HG03460 (cell line): ENCODE measurements at regions not wholly inside any gene's neighbourhood (a gene's known extent, or its start where the extent isn't known, plus 50 kb on each side); places are given as distances from the start of the nearest gene placed in this dataset.
"Not testable (repeated sequence)": the region's sequence is repeated elsewhere in the genome, so short reads cannot be mapped to it uniquely, and the experiment has no call there.

Experiments
- ATAC-seq: cut with Tn5 transposase; IDR thresholded peaks from one replicate; pipeline ENCODE4 v1.9.1; 2021; ENCODE audit not compliant: unreplicated experiment

GRCh38 chr18:1475867-1476266 lies 571.2 kb downstream of the ADCYAP1 start:
- ATAC-seq = no peak

- no peak for ATAC-seq
Measured at GRCh38 chr18:1480309-1480708, 575.6 kb downstream of the ADCYAP1 start.

DNA sequence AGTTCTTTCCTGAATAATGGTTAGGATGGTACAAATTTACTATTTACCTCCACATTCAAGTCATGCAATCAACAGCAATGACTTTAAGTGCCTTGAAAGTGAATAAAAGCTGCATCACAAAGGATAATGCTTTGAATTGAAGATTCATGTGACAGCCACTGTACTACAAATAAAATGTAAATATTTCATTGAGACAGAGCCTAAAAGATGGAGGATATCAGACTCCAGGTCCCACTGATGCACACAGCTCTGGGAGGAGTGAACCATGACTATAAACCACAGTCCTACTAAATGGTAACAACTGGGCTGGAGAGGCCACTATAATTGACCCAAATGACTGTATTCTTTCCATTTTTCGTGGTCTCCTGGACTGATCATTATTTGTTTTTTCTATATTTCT lies 576.9 kb downstream of the ADCYAP1 start:
- no peak for ATAC-seq

GRCh38 chr18:1483385-1483784 lies 578.7 kb downstream of the ADCYAP1 start:
- ATAC-seq = no peak

GRCh38 chr18:1487457-1487856 lies 582.8 kb downstream of the ADCYAP1 start:
- no peak for ATAC-seq

DNA sequence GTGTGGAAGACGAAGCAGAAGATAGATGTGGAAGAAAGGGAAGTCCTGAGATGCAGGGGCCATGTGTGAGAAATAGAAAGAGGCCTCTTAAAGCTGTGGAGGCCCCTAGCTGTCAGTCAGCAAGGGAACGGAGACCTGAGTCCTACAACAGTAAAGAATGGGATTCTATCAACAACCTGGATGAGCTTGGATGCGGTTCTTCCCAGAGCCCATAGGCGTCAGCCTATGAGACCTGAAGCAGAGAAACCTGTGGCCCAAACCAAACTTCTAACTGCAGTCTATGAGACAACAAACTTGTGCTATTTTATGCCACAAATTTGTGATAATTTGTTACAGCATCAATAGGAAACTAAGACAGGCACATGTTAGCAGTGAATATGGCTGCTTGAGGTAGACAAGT lies 583.7 kb downstream of the ADCYAP1 start:
- ATAC-seq = no peak

DNA sequence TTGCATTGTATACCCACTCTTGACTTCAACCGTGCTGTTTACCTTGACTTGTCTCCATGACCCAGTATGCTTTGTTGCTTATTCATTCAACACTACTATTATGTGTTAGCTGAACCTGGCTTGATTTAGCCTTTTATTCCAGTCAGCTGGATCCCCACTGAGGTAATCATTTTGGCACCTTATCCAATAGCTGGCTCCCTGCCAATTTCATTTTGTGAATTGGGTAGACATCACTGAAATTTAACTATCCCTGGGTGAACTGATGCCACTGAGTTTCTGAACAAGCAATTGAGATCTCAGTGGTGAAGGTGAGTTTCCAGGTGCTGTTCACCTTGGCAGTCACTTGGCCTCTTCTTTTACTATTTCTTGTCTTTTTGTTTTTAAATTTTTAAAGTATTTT lies 584.3 kb downstream of the ADCYAP1 start:
- no peak for ATAC-seq

DNA sequence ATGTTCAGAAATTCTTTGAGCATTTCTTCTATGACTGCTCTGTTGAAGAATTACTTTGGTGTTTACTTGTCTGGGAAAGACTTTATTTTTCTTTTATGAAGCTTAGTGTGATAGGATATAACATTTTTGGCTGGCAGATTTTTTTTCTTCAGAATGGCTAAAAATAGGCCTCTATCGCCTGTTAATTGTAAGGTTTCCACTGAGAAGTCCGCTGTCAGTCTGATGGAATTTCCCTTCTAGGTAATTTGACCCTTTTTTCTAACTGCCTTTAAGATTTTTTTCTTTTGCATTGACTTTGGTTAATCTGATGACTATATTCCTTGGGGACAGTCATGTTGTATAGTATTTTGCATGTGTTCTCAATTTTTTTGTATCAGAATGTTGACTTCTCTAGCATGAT lies 590.7 kb downstream of the ADCYAP1 start:
- ATAC-seq = no peak

DNA sequence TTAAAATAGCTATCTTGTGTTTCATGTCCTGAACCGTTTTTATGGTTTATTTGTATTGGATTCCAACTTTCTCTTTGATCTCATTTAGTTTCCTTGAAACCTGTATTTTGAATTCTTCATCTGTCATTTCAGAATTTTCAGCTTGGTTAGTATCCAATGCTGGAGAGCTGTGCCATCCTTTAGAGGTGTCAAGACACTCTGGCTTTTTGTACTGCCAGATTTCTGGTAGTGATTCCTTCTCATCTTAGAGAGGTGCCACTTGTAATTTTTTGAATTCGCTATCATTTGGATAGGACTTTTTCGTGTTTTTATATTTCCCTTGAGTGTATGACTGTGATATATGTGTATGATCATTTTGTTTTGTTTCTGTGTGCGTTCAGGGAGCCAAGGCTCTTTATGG lies 591.4 kb downstream of the ADCYAP1 start:
- no peak for ATAC-seq

DNA sequence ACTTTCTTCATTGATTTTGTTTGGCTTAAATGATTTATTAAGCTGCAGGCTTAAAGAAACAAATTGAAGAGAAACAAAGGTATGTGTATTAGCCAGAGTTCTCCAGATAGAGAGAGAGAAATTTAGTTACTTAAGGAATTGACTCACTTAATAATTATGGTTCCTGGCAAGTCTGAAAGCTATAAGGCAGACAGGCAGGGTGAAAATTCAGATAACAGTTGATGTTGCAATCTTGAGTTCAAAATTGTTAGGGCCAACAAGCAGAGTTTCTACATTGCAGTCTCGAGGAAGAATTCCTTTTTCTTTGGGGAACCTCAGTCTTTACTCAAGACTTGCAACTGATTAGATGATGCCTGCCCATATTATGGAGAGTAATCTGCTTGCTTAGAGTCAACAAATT lies 593.5 kb downstream of the ADCYAP1 start:
- ATAC-seq = no peak

- no peak for ATAC-seq
Measured at GRCh38 chr18:1499265-1499664, 594.6 kb downstream of the ADCYAP1 start.

- ATAC-seq = no peak
Measured at GRCh38 chr18:1503847-1504246, 599.2 kb downstream of the ADCYAP1 start.

GRCh38 chr18:1505856-1506255 lies 601.2 kb downstream of the ADCYAP1 start:
- ATAC-seq = no peak

- ATAC-seq = no peak
Measured at GRCh38 chr18:1510542-1511179, 606.0 kb downstream of the ADCYAP1 start.

DNA sequence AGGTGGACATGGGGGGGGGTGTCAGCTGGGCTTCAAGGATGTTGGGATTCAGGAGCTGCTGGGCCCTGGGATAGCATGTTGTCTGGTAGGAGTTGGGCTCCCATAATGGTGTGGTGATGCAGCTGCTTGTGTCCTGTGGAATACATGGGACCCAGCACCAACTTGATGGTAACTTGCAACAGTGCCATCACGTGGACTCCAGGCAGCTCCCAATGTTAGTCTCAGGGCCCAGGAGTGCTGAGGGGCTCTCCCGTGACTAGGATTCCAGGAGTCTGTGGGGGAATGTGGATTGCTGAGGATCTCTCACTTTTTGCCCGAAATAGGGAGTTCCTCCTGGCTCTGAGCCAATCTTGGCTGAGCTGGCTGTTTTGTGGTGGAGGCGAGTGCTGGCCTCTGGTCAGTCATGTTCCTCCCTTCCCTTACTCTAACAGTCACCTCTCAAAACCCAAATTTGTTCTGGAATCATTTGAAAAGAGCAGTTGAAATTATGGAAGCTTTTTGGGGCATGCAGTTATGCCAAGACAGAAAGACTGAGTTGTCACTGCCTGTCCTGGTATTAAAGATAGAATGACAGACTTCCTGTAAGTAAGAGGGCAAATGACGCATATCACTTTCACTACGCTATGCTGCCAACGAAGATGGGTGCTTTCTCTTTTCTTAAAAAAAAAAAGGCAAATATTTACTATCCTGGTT lies 607.1 kb downstream of the ADCYAP1 start:
- ATAC-seq = no peak

DNA sequence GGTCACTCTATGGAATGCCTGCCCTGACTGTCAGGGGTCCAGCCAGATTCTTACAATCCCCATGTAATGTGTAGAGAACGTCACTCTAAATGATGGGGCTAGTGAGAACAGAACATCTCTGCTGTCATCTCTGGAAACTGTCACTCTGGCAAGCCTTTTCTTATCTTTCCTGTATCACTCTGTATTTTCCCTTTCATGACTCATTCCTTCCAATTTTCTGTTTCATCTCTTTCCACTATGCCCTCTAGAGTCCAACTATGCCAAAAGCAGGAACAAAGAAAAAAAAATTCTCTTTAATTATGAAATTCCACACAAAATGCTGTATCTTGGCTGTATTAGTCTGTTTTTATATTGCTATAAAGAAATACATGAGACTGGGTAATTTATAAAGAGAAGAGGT lies 608.8 kb downstream of the ADCYAP1 start:
- ATAC-seq = no peak

DNA sequence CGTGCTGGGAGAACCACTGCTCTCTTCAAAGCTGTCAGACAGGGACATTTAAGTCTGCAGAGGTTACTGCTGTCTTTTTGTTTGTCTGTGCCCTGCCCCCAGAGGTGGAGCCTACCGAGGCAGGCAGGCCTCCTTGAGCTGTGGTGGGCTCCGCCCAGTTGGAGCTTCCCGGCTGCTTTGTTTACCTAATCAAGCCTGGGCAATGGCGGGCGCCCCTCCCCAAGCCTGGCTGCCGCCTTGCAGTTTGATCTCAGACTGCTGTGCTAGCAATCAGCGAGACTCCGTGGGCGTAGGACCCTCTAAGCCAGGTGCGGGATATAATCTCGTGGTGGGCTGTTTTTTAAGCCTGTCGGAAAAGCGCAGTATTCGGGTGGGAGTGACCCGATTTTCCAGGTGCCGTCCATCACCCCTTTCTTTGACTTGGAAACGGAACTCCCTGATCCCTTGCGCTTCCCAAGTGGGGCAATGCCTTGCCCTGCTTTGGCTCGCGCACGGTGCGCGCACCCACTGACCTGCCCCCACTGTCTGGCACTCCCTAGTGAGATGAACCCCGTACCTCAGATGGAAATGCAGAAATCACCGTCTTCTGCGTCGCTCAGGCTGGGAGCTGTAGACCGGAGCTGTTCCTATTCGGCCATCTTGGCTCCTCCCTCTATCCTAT lies 617.0 kb downstream of the ADCYAP1 start:
- not testable (repeated sequence) for ATAC-seq

DNA sequence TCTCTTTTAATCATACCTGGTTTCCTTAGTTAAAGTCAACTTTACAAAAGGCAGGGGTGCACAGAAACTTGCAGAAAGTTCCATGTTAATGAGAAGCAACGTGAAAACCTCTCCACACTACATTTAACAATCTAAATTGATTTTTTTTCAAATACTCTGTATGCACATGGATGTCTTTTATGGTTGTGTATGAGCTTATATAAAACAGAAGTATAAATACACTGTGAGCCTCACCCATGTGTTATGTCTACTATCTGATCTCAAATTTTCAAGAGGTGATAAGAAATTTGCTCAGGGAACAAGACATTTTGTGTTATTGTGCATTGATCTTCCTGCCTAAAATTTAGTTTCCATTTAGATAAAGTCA lies 617.6 kb downstream of the ADCYAP1 start:
- no peak for ATAC-seq

- no peak for ATAC-seq
Measured at GRCh38 chr18:1526991-1527390, 622.3 kb downstream of the ADCYAP1 start.

DNA sequence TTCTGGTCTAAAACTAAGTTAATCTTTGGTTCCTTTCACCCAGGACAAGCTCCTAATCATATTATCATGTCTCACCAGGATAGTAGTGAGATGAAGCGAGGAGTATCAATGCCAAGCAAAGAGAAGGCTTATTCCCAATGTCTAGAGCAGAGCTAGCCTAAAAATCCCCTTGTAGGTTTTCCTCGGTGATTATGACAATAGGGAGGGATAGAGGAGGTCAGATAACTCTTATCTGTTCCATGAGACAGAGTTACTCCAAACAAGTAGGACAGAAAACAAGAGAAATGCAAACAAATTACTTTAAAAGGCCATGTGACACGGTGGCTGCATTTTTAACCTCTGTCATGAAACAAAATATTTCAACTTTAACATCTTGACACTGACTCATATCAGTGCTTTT lies 623.1 kb downstream of the ADCYAP1 start:
- ATAC-seq = no peak

- ATAC-seq = no peak
Measured at GRCh38 chr18:1528447-1528846, 623.8 kb downstream of the ADCYAP1 start.

DNA sequence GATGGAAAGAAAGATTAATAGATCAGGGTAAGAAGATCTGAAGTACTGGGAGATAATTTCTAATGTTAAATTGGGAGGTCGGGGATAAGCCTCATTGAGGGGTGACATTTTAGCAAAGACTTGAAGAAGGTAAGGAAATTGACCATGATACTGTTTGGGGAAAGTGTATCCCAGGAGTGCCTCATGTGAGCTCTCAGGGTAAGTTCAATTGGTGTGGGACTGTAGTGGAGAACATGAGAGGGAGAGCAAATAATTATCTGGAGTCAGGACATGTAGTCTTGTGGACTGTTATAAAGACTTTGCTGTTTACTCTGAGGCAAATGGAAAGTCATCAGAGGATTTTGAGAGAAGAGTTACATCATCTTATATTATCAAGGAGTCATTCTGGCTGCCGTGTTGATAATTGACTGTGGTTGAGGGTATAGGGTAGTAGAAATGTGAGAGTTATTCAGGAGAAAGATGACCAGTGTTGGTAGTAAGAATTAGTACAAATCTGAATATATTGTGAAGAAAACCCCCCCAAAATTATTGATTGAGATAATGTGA lies 624.4 kb downstream of the ADCYAP1 start:
- ATAC-seq = no peak
